HCT116 (cell line): ENCODE measurements at regions not wholly inside any gene's neighbourhood (a gene's known extent, or its start where the extent isn't known, plus 50 kb on each side); places are given as distances from the start of the nearest gene placed in this dataset.

Source experiments
- ATAC-seq: fragments of 200-7000 bp; cut with Tn5 transposase; 2 replicates; pipeline ENCODE4 v1.9.1; 2020; ENCODE audit warnings: mild to moderate bottlenecking, moderate library complexity
- BruUV-seq: library from RNA; stranded (reverse); fragments of 400-500 nt; replicated peaks from 2 replicates; lab custom pipeline; 2021; lab: Mats Ljungman, UMichigan
- CTCF ChIA-PET: fragments of 300-600 bp; sonication (Branson Sonifier 250); formaldehyde crosslinking; loops from one replicate; lab custom pipeline; 2021; ENCODE audit warnings: antibody characterized with exemption; lab: Charles Lee
- POLR2A ChIA-PET: fragments of 300-600, 350-600 bp; sonication (Branson Sonifier 250); formaldehyde crosslinking; loops from one replicate; lab custom pipeline; 2021; ENCODE audit warnings: antibody characterized with exemption; lab: Charles Lee
- RAD21 ChIA-PET, 2 experiments: fragments of 300-600 bp; sonication (Branson Sonifier 250); formaldehyde crosslinking; loops; one replicate each; lab custom pipeline; 2023; ENCODE audit warnings: low total read pairs in 2 of 2; ENCODE audit not compliant: uncharacterized antibody in 2 of 2, unreplicated experiment in 2 of 2, low non-redundant PET in 1 of 2; lab: Charles Lee
- DNase-seq: peaks from one replicate; pipeline ENCODE4 v3.0.0-alpha.2; 2010; ENCODE audit warnings: low read depth, low spot score
- H2AFZ ChIP-seq: fragments of 200-600 bp; shearing (Covaris generic), sonication (generic); 2 replicates; pipeline ENCODE4 v1.6.1; 2017; ENCODE audit warnings: low read depth, mixed run types, mixed read lengths, antibody characterized with exemption, low read length; ENCODE audit not compliant: poor library complexity, severe bottlenecking
- H3K27ac ChIP-seq: 2 replicates; pipeline ENCODE4 v1.5.1; 2012; ENCODE audit warnings: low read depth, low read length
- H3K27me3 ChIP-seq: fragments of 200-600 bp; sonication (generic); 2 replicates; pipeline ENCODE4 v1.6.1; 2016; ENCODE audit warnings: mixed run types, low read length, mixed read lengths; ENCODE audit not compliant: insufficient read depth
- H3K36me3 ChIP-seq, 2 experiments: fragments of 200-500 bp in 1 of 2; fragments of 200-600 bp in 1 of 2; sonication (Bioruptor generic) in 1 of 2; sonication (generic) in 1 of 2; 2 replicates each; pipeline versions ENCODE4 v1.5.1 to v1.6.1; 2014 to 2016; ENCODE audit warnings: low read length in 2 of 2, inconsistent platforms in 1 of 2, mixed read lengths in 1 of 2, mixed run types in 1 of 2; ENCODE audit not compliant: insufficient read depth in 2 of 2, control insufficient read depth in 1 of 2
- H3K4me1 ChIP-seq, 2 experiments: fragments of 200-600 bp in 1 of 2; sonication (generic) in 1 of 2; 2 replicates each; pipeline versions ENCODE4 v1.5.1 to v1.6.1; 2012 to 2017; ENCODE audit warnings: low read length in 2 of 2, inconsistent platforms in 1 of 2, mild to moderate bottlenecking in 1 of 2, mixed read lengths in 1 of 2, mixed run types in 1 of 2, moderate library complexity in 1 of 2; ENCODE audit not compliant: insufficient read depth in 2 of 2, control insufficient read depth in 1 of 2
- H3K4me2 ChIP-seq: fragments of 200-600 bp; sonication (generic); 2 replicates; pipeline ENCODE4 v1.6.1; 2017; ENCODE audit warnings: mixed run types, low read length, mixed read lengths
- H3K4me3 ChIP-seq, 2 experiments: fragments of 200-600 bp in 1 of 2; sonication (generic) in 1 of 2; replicated peaks in 1 of 2; 2 replicates each; pipeline ENCODE4 v1.5.1; 2011 to 2016; ENCODE audit warnings: low read length in 2 of 2, control low read depth in 1 of 2, low read depth in 1 of 2, mild to moderate bottlenecking in 1 of 2, mixed read lengths in 1 of 2, mixed run types in 1 of 2
- H3K79me2 ChIP-seq: fragments of 200-600 bp; sonication (generic); 2 replicates; pipeline ENCODE4 v1.6.1; 2017; ENCODE audit warnings: mild to moderate bottlenecking, mixed run types, low read length, moderate library complexity, mixed read lengths; ENCODE audit not compliant: insufficient read depth
- H3K9ac ChIP-seq: fragments of 200-600 bp; sonication (generic); 2 replicates; pipeline ENCODE4 v1.6.1; 2016; ENCODE audit warnings: low read length, mixed read lengths
- H3K9me2 ChIP-seq: fragments of 200-600 bp; sonication (generic), shearing (Covaris generic); 2 replicates; pipeline ENCODE4 v1.6.1; 2017; ENCODE audit warnings: mixed run types, mild to moderate bottlenecking, moderate library complexity; ENCODE audit not compliant: insufficient read depth
- H3K9me3 ChIP-seq, 2 experiments: fragments of 200-500 bp in 1 of 2; fragments of 200-600 bp in 1 of 2; sonication (Bioruptor generic) in 1 of 2; sonication (generic) in 1 of 2; 2 replicates each; pipeline ENCODE4 v1.6.1; 2014 to 2017; ENCODE audit warnings: low read length in 2 of 2, mixed read lengths in 2 of 2, inconsistent platforms in 1 of 2, low read depth in 1 of 2, mild to moderate bottlenecking in 1 of 2, mixed run types in 1 of 2, moderate library complexity in 1 of 2; ENCODE audit not compliant: control insufficient read depth in 1 of 2, insufficient read depth in 1 of 2
- H4K20me1 ChIP-seq: fragments of 200-600 bp; sonication (generic), shearing (Covaris generic); 2 replicates; pipeline ENCODE4 v1.6.1; 2017; ENCODE audit warnings: mixed run types, mild to moderate bottlenecking, moderate library complexity; ENCODE audit not compliant: insufficient read depth
- ATF3 ChIP-seq: IDR thresholded peaks from 2 replicates; pipeline ENCODE4 v1.6.1; 2012
- CEBPB ChIP-seq: IDR thresholded peaks from 2 replicates; pipeline ENCODE4 v1.6.1; 2012; ENCODE audit warnings: low read depth
- EZH2phosphoT487 ChIP-seq: fragments of 200-600 bp; IDR thresholded peaks from 2 replicates; pipeline ENCODE4 v1.6.1; 2018; ENCODE audit warnings: antibody characterized with exemption, borderline replicate concordance
- FOSL1 ChIP-seq: IDR thresholded peaks from 2 replicates; pipeline ENCODE4 v1.6.1; 2012; ENCODE audit warnings: low read depth
- JUND ChIP-seq: IDR thresholded peaks from 2 replicates; pipeline ENCODE4 v1.6.1; 2012
- SIN3A ChIP-seq: IDR thresholded peaks from 2 replicates; pipeline ENCODE4 v1.6.1; 2012; ENCODE audit warnings: low read depth
- SRF ChIP-seq: IDR thresholded peaks from 2 replicates; pipeline ENCODE4 v1.6.1; 2012; ENCODE audit warnings: low read depth
- ZFX ChIP-seq: fragments of 450-650 bp; IDR thresholded peaks from 2 replicates; pipeline ENCODE4 v1.6.1; 2017
- ZNF274 ChIP-seq: fragments of 200-500 bp; sonication (Bioruptor generic); IDR thresholded peaks from 2 replicates; pipeline ENCODE4 v1.6.1; 2014; ENCODE audit warnings: mild to moderate bottlenecking, low read depth, low read length, inconsistent platforms
- intact Hi-C: fragments of 100-400 bp; cut with micrococcal nuclease; formaldehyde crosslinking; loops from 2 replicates; pipeline ENCODE4 v1.10.0; 2022
- TF ChIP-seq, protein P1 (sequence below): IDR thresholded peaks from 2 replicates; pipeline ENCODE4 v1.6.1; 2012; ENCODE audit warnings: low read depth

GRCh38 chr1:87840767-87841166 lies 512.1 kb downstream of the LMO4 start:
- no peak overlapping the region for H3K4me2 ChIP-seq
- ChIA-PET RAD21 (no interaction called here), CTCF (no interaction called here), POLR2A (no interaction called here)
- H2AFZ ChIP-seq = no peak overlapping the region
- H3K9me3 ChIP-seq = no peaks in the 10 kb centered on the region
- H3K79me2 ChIP-seq = no peaks in the 10 kb centered on the region
- no peak overlapping the region for H3K4me3 ChIP-seq
- no peaks in the 10 kb centered on the region for H3K4me1 ChIP-seq
- H3K36me3 ChIP-seq = no peaks in the 10 kb centered on the region
- BruUV-seq = no TSS peak
- H3K27me3 ChIP-seq = no peaks in the 10 kb centered on the region
- H3K9me2 ChIP-seq = no peaks in the 10 kb centered on the region
- H4K20me1 ChIP-seq = no peaks in the 10 kb centered on the region
- H3K27ac ChIP-seq = no peak overlapping the region
- H3K9ac ChIP-seq = no peak overlapping the region
- TF ChIP-seq ATF3 = no peak
- ATAC-seq = no peak
- intact Hi-C loops = no loop called here
- no peak for DNase-seq

- H3K36me3 ChIP-seq = no peaks in the 10 kb centered on the region
- POLR2A ChIA-PET = no interaction called here
- RAD21 ChIA-PET = no interaction called here
Measured at GRCh38 chr1:87841332-87841731, 512.7 kb downstream of the LMO4 start.

More at GRCh38 chr1:87841332-87841731, 512.7 kb downstream of the LMO4 start:
- Histone ChIP-seq H3K9ac (no peak overlapping the region), H3K4me1 (no peaks in the 10 kb centered on the region), H3K9me2 (no peaks in the 10 kb centered on the region), H3K27me3 (no peaks in the 10 kb centered on the region), H3K79me2 (no peaks in the 10 kb centered on the region), H3K4me2 (no peak overlapping the region), H3K9me3 (no peaks in the 10 kb centered on the region), H3K4me3 (no peak overlapping the region), H4K20me1 (no peaks in the 10 kb centered on the region), H3K27ac (no peak overlapping the region), H2AFZ (no peak overlapping the region)
- intact Hi-C loops = no loop called here
- ATAC-seq = no peak
- no peak for TF ChIP-seq FOSL1
- no peak for TF ChIP-seq ZNF274
- TF ChIP-seq, protein P1, sequence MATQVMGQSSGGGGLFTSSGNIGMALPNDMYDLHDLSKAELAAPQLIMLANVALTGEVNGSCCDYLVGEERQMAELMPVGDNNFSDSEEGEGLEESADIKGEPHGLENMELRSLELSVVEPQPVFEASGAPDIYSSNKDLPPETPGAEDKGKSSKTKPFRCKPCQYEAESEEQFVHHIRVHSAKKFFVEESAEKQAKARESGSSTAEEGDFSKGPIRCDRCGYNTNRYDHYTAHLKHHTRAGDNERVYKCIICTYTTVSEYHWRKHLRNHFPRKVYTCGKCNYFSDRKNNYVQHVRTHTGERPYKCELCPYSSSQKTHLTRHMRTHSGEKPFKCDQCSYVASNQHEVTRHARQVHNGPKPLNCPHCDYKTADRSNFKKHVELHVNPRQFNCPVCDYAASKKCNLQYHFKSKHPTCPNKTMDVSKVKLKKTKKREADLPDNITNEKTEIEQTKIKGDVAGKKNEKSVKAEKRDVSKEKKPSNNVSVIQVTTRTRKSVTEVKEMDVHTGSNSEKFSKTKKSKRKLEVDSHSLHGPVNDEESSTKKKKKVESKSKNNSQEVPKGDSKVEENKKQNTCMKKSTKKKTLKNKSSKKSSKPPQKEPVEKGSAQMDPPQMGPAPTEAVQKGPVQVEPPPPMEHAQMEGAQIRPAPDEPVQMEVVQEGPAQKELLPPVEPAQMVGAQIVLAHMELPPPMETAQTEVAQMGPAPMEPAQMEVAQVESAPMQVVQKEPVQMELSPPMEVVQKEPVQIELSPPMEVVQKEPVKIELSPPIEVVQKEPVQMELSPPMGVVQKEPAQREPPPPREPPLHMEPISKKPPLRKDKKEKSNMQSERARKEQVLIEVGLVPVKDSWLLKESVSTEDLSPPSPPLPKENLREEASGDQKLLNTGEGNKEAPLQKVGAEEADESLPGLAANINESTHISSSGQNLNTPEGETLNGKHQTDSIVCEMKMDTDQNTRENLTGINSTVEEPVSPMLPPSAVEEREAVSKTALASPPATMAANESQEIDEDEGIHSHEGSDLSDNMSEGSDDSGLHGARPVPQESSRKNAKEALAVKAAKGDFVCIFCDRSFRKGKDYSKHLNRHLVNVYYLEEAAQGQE = no peak
- no peak for TF ChIP-seq EZH2phosphoT487
- no peak for TF ChIP-seq CEBPB
- TF ChIP-seq SIN3A = no peak
- TF ChIP-seq JUND = no peak
- TF ChIP-seq SRF = no peak
- no peak for TF ChIP-seq ATF3
- TF ChIP-seq ZFX = no peak
- CTCF ChIA-PET = no interaction called here
- DNase-seq = no peak
- no TSS peak for BruUV-seq
